HEK293 (cell line): ENCODE measurements at regions not wholly inside any gene's neighbourhood (a gene's known extent, or its start where the extent isn't known, plus 50 kb on each side); places are given as distances from the start of the nearest gene placed in this dataset.

ENCODE experiments used
- CTCF ChIA-PET: fragments of 350-600 bp; formaldehyde crosslinking; extraction: SDS; loops from one replicate; lab custom pipeline; 2021; ENCODE audit warnings: antibody characterized with exemption; lab: Yijun Ruan, JAX
- POLR2A ChIA-PET: fragments of 300-600 bp; formaldehyde crosslinking; extraction: SDS; loops from one replicate; lab custom pipeline; 2020; ENCODE audit warnings: antibody characterized with exemption, inconsistent platforms; lab: Yijun Ruan, JAX
- H3K27ac ChIP-seq: fragments of 200-500 bp; sonication (Bioruptor generic); 2 replicates; pipeline ENCODE4 v1.5.1; 2014; ENCODE audit warnings: low read depth, low read length, control low read depth, inconsistent platforms; ENCODE audit errors: extremely low read depth
- H3K36me3 ChIP-seq, 2 experiments: fragments of 200-500 bp in 1 of 2; sonication (Bioruptor generic) in 1 of 2; 1 replicate in 1 of 2; 2 replicates in 1 of 2; pipeline ENCODE4 v1.5.1; 2014 to 2017; ENCODE audit warnings: inconsistent platforms in 2 of 2, low read length in 2 of 2; ENCODE audit not compliant: control insufficient read depth in 2 of 2, insufficient read depth in 1 of 2
- H3K4me1 ChIP-seq: fragments of 200-500 bp; sonication (Bioruptor generic); 2 replicates; pipeline ENCODE4 v1.5.1; 2014; ENCODE audit warnings: mild to moderate bottlenecking, low read length, inconsistent platforms; ENCODE audit not compliant: control insufficient read depth, insufficient read depth
- H3K4me3 ChIP-seq: 2 replicates; pipeline ENCODE4 v1.5.1; 2011; ENCODE audit warnings: low read depth, mild to moderate bottlenecking, control low read depth, low read length, moderate library complexity
- H3K9me3 ChIP-seq: fragments of 200-500 bp; sonication (Bioruptor generic); 2 replicates; pipeline ENCODE4 v1.5.1; 2014; ENCODE audit warnings: low read depth, low read length, inconsistent platforms; ENCODE audit not compliant: control insufficient read depth, insufficient read depth
- BCL11B ChIP-seq: fragments of 450-650 bp; formaldehyde crosslinking; IDR thresholded peaks from 2 replicates; pipeline ENCODE4 v1.5.1; 2016; ENCODE audit warnings: low read depth, missing biosample characterization, missing genetic modification characterization
- GFI1B ChIP-seq: fragments of 450-650 bp; formaldehyde crosslinking; IDR thresholded peaks from 2 replicates; pipeline ENCODE4 v1.5.1; 2016; ENCODE audit warnings: missing biosample characterization, missing genetic modification characterization
- KLF7 ChIP-seq: fragments of 450-650 bp; formaldehyde crosslinking; IDR thresholded peaks from 2 replicates; pipeline ENCODE4 v1.5.1; 2016; ENCODE audit warnings: missing biosample characterization, missing genetic modification characterization, borderline replicate concordance
- KLF8 ChIP-seq: fragments of 450-650 bp; formaldehyde crosslinking; IDR thresholded peaks from 2 replicates; pipeline ENCODE4 v1.5.1; 2016; ENCODE audit warnings: missing biosample characterization, missing genetic modification characterization
- RBAK ChIP-seq: fragments of 450-650 bp; formaldehyde crosslinking; IDR thresholded peaks from 2 replicates; pipeline ENCODE4 v1.5.1; 2016; ENCODE audit warnings: missing biosample characterization, missing genetic modification characterization
- SP7 ChIP-seq: fragments of 450-650 bp; formaldehyde crosslinking; IDR thresholded peaks from 2 replicates; pipeline ENCODE4 v1.5.1; 2016; ENCODE audit warnings: missing biosample characterization, missing genetic modification characterization
- ZBTB7A ChIP-seq: fragments of 450-650 bp; formaldehyde crosslinking; IDR thresholded peaks from 2 replicates; pipeline ENCODE4 v1.5.1; 2016; ENCODE audit warnings: low read depth, missing biosample characterization, missing genetic modification characterization
- ZNF155 ChIP-seq: fragments of 450-650 bp; formaldehyde crosslinking; IDR thresholded peaks from 2 replicates; pipeline ENCODE4 v1.5.1; 2016; ENCODE audit warnings: missing biosample characterization, missing genetic modification characterization
- ZNF157 ChIP-seq: fragments of 450-650 bp; formaldehyde crosslinking; IDR thresholded peaks from 2 replicates; pipeline ENCODE4 v1.5.1; 2016; ENCODE audit warnings: missing biosample characterization, missing genetic modification characterization
- ZNF621 ChIP-seq: fragments of 450-650 bp; formaldehyde crosslinking; IDR thresholded peaks from 2 replicates; pipeline ENCODE4 v1.5.1; 2017; ENCODE audit warnings: missing biosample characterization, missing genetic modification characterization
- ZNF629 ChIP-seq: fragments of 450-650 bp; formaldehyde crosslinking; IDR thresholded peaks from 2 replicates; pipeline ENCODE4 v1.5.1; 2017; ENCODE audit warnings: missing biosample characterization, missing genetic modification characterization
- ZNF664 ChIP-seq: fragments of 450-650 bp; formaldehyde crosslinking; IDR thresholded peaks from 2 replicates; pipeline ENCODE4 v1.5.1; 2016; ENCODE audit warnings: missing biosample characterization, missing genetic modification characterization
- ZNF791 ChIP-seq: fragments of 450-650 bp; formaldehyde crosslinking; IDR thresholded peaks from 2 replicates; pipeline ENCODE4 v1.5.1; 2016; ENCODE audit warnings: missing biosample characterization, missing genetic modification characterization
- ZSCAN23 ChIP-seq: fragments of 450-650 bp; formaldehyde crosslinking; IDR thresholded peaks from 2 replicates; pipeline ENCODE4 v1.5.1; 2016; ENCODE audit warnings: missing biosample characterization, missing genetic modification characterization
- ZSCAN30 ChIP-seq: fragments of 450-650 bp; IDR thresholded peaks from 2 replicates; pipeline ENCODE4 v1.5.1; 2018; ENCODE audit warnings: missing biosample characterization, mild to moderate bottlenecking, missing genetic modification characterization, moderate library complexity
- ZXDB ChIP-seq: fragments of 450-650 bp; formaldehyde crosslinking; IDR thresholded peaks from 2 replicates; pipeline ENCODE4 v1.5.1; 2016; ENCODE audit warnings: missing biosample characterization, missing genetic modification characterization
- TF ChIP-seq, protein P1 (sequence below): sonication (generic); formaldehyde crosslinking; IDR thresholded peaks from 2 replicates; pipeline ENCODE4 v1.8.1; 2022; ENCODE audit warnings: mild to moderate bottlenecking, moderate library complexity, missing genetic modification reagents
- TF ChIP-seq, protein P2 (sequence below): IDR thresholded peaks from 2 replicates; pipeline ENCODE4 v1.6.1; 2011; ENCODE audit warnings: mild to moderate bottlenecking, low read depth, low read length, borderline replicate concordance
- TF ChIP-seq, protein P3 (sequence below): fragments of 450-650 bp; formaldehyde crosslinking; IDR thresholded peaks from 2 replicates; pipeline ENCODE4 v1.5.1; 2017; ENCODE audit warnings: missing biosample characterization, mild to moderate bottlenecking, missing genetic modification characterization, moderate library complexity
- TF ChIP-seq, protein P4 (sequence below): fragments of 450-650 bp; formaldehyde crosslinking; IDR thresholded peaks from 2 replicates; pipeline ENCODE4 v1.5.1; 2016; ENCODE audit warnings: missing biosample characterization, missing genetic modification characterization
- TF ChIP-seq, protein P5 (sequence below): fragments of 450-650 bp; formaldehyde crosslinking; IDR thresholded peaks from 2 replicates; pipeline ENCODE4 v1.5.1; 2016; ENCODE audit warnings: missing biosample characterization, missing genetic modification characterization, low read depth

- H3K4me1 ChIP-seq, result no peaks in the 10 kb centered on the region
- H3K36me3 ChIP-seq, result no peaks in the 10 kb centered on the region
- ChIA-PET POLR2A (no interaction called here), CTCF (no interaction called here)
- TF ChIP-seq, protein P1, sequence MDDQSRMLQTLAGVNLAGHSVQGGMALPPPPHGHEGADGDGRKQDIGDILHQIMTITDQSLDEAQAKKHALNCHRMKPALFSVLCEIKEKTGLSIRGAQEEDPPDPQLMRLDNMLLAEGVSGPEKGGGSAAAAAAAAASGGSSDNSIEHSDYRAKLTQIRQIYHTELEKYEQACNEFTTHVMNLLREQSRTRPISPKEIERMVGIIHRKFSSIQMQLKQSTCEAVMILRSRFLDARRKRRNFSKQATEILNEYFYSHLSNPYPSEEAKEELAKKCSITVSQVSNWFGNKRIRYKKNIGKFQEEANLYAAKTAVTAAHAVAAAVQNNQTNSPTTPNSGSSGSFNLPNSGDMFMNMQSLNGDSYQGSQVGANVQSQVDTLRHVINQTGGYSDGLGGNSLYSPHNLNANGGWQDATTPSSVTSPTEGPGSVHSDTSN (CRISPR knock-in tag), result no peak
- TF ChIP-seq, protein P2, sequence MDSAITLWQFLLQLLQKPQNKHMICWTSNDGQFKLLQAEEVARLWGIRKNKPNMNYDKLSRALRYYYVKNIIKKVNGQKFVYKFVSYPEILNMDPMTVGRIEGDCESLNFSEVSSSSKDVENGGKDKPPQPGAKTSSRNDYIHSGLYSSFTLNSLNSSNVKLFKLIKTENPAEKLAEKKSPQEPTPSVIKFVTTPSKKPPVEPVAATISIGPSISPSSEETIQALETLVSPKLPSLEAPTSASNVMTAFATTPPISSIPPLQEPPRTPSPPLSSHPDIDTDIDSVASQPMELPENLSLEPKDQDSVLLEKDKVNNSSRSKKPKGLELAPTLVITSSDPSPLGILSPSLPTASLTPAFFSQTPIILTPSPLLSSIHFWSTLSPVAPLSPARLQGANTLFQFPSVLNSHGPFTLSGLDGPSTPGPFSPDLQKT, result no peak
- TF ChIP-seq RBAK (tag by site-specific recombination), result no peak
- TF ChIP-seq ZBTB7A (tag by site-specific recombination), result no peak
- no peak for TF ChIP-seq GFI1B (tag by site-specific recombination)
- TF ChIP-seq, protein P3, sequence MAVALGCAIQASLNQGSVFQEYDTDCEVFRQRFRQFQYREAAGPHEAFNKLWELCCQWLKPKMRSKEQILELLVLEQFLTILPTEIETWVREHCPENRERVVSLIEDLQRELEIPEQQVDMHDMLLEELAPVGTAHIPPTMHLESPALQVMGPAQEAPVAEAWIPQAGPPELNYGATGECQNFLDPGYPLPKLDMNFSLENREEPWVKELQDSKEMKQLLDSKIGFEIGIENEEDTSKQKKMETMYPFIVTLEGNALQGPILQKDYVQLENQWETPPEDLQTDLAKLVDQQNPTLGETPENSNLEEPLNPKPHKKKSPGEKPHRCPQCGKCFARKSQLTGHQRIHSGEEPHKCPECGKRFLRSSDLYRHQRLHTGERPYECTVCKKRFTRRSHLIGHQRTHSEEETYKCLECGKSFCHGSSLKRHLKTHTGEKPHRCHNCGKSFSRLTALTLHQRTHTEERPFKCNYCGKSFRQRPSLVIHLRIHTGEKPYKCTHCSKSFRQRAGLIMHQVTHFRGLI, result no peak
- TF ChIP-seq KLF7 (tag by site-specific recombination), result no peak
- TF ChIP-seq ZSCAN30, result no peak
- TF ChIP-seq, protein P4, sequence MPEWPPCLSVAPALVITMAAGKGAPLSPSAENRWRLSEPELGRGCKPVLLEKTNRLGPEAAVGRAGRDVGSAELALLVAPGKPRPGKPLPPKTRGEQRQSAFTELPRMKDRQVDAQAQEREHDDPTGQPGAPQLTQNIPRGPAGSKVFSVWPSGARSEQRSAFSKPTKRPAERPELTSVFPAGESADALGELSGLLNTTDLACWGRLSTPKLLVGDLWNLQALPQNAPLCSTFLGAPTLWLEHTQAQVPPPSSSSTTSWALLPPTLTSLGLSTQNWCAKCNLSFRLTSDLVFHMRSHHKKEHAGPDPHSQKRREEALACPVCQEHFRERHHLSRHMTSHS (tag by site-specific recombination), result no peak
- TF ChIP-seq SP7 (tag by site-specific recombination), result no peak
- TF ChIP-seq BCL11B (tag by site-specific recombination), result no peak
- TF ChIP-seq ZNF791 (tag by site-specific recombination), result no peak
- TF ChIP-seq ZNF621, result no peak
- TF ChIP-seq KLF8 (tag by site-specific recombination), result no peak
- TF ChIP-seq ZNF664 (tag by site-specific recombination), result no peak
- TF ChIP-seq, protein P5, sequence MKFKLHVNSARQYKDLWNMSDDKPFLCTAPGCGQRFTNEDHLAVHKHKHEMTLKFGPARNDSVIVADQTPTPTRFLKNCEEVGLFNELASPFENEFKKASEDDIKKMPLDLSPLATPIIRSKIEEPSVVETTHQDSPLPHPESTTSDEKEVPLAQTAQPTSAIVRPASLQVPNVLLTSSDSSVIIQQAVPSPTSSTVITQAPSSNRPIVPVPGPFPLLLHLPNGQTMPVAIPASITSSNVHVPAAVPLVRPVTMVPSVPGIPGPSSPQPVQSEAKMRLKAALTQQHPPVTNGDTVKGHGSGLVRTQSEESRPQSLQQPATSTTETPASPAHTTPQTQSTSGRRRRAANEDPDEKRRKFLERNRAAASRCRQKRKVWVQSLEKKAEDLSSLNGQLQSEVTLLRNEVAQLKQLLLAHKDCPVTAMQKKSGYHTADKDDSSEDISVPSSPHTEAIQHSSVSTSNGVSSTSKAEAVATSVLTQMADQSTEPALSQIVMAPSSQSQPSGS, result no peak
- TF ChIP-seq ZNF157 (tag by site-specific recombination), result no peak
- no peak for TF ChIP-seq ZXDB (tag by site-specific recombination)
- no peak overlapping the region for H3K27ac ChIP-seq
- H3K4me3 ChIP-seq, result no peak overlapping the region
- no peaks in the 10 kb centered on the region for H3K9me3 ChIP-seq
Observed at GRCh38 chr5:7190712-7191250, 205.2 kb upstream of the ADCY2 start.

GRCh38 chr5:7192016-7192415 lies 203.9 kb upstream of the ADCY2 start:
- ChIA-PET CTCF (interaction anchor here (0.7 kb wide), 1 partner anchor 30 kb away, joined by 3 read pairs; no protein-coding TSS in a partner anchor), POLR2A (no interaction called here)
- Histone ChIP-seq H3K36me3 (no peaks in the 10 kb centered on the region), H3K4me3 (no peak overlapping the region), H3K4me1 (no peaks in the 10 kb centered on the region), H3K9me3 (no peaks in the 10 kb centered on the region), H3K27ac (no peak overlapping the region)
- TF ChIP-seq ZNF629 (tag by site-specific recombination) (no peak), ZSCAN23 (tag by site-specific recombination) (no peak), ZNF155 (tag by site-specific recombination) (no peak)
